ENCODE measurements at regions not wholly inside any gene's neighbourhood (a gene's known extent, or its start where the extent isn't known, plus 50 kb on each side); places are given as distances from the start of the nearest gene placed in this dataset.

DNA sequence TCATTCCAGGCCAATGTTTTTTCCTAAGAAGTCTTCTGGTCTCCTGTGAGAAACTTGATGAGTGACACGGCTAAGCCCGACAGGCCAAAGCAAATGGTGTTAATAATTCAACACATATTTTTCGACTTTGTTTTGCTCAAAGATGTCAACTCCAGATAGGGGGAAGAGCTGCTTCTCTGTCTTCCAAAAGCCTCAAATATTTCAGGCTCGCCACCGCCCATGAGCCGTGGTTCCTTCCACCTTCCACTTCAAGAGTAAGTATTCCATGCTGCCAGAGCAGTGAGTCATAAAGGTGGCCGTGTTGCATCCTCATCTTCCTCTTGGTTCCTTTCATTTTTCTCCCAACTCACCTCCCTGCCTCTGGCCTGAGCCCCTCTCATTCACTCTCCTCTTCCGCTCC lies 272.6 kb downstream of the EFNB2 start:
- H3K4me3 ChIP-seq (ENCODE audit: low read length): no peak overlapping the region
- TF ChIP-seq, protein P1, sequence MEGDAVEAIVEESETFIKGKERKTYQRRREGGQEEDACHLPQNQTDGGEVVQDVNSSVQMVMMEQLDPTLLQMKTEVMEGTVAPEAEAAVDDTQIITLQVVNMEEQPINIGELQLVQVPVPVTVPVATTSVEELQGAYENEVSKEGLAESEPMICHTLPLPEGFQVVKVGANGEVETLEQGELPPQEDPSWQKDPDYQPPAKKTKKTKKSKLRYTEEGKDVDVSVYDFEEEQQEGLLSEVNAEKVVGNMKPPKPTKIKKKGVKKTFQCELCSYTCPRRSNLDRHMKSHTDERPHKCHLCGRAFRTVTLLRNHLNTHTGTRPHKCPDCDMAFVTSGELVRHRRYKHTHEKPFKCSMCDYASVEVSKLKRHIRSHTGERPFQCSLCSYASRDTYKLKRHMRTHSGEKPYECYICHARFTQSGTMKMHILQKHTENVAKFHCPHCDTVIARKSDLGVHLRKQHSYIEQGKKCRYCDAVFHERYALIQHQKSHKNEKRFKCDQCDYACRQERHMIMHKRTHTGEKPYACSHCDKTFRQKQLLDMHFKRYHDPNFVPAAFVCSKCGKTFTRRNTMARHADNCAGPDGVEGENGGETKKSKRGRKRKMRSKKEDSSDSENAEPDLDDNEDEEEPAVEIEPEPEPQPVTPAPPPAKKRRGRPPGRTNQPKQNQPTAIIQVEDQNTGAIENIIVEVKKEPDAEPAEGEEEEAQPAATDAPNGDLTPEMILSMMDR (conservative IDR thresholded peaks at IDR 0.05; ENCODE audit: low read depth, low read length): no peak

DNA sequence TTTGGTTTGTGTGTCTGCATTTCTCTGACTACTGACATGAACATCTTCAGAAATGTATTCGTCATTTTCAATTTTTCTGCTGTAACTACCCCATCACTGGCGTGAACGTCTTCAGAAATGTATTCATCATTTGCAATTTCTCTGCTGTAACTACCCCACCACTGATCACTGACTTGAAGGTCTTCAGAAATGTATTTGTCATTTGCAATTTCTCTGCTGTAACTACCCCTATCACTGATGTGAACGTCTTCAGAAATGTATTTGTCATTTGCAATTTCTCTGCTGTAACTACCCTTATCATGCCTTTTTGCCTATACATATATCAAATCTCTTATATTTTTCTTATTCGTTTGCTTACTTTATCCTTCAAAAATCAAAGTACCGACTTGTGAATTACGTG lies 274.0 kb downstream of the EFNB2 start:
- TF ChIP-seq, protein P1 (conservative IDR thresholded peaks at IDR 0.05; ENCODE audit: low read depth, low read length): no peak
- H3K4me3 ChIP-seq (ENCODE audit: low read length): no peak overlapping the region
- DNase-seq (ENCODE audit: low read depth): no peak

More for the DNA sequence above, 272.6 kb downstream of the EFNB2 start:
- DNase-seq (ENCODE audit: low read depth): no peak

DNA sequence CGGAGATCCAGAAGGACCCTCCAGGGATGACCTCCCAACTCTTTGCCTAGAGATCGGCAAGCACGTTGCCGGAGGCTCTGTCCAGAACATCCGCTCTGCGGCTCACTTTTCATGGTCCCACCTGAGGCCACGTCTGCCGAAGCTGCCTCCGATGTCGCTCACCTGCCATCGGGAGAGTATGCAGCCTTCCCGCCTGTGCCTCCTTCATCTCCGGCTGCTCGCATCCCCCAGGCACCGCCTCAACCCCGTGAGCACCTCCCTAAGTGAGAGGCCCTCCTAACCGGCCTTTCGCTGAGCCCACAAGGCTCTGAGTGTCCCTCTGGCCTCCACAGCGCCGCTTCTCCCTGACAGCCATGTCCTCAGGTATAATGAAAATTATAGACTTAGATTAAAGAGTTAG lies 275.1 kb downstream of the EFNB2 start:
- no peak overlapping the region for H3K4me3 ChIP-seq (ENCODE audit: low read length)
- TF ChIP-seq, protein P1 (conservative IDR thresholded peaks at IDR 0.05; ENCODE audit: low read depth, low read length): no peak
- DNase-seq (ENCODE audit: low read depth): no peak

DNA sequence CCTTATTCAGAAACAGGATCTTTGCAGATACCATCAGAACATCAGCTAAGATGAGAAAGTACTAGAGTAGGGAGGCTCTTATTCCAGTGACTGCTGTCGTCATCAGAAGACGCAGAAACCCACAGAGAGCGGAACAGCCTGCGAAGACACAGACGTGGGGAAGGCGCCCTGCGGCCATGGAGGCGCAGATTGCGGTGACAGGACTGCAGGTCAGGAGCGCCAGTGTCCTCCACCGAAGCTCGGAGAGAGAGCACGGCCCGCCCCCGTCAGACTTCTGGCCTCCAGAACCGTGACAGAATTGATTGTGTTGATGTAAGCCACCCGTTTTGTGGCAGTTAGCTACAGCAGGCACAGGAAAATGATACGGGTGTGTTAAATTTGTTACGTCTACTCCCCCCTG lies 275.5 kb downstream of the EFNB2 start:
- no peak for DNase-seq (ENCODE audit: low read depth)
- TF ChIP-seq, protein P1 (conservative IDR thresholded peaks at IDR 0.05; ENCODE audit: low read depth, low read length): no peak
- no peak overlapping the region for H3K4me3 ChIP-seq (ENCODE audit: low read length)

DNA sequence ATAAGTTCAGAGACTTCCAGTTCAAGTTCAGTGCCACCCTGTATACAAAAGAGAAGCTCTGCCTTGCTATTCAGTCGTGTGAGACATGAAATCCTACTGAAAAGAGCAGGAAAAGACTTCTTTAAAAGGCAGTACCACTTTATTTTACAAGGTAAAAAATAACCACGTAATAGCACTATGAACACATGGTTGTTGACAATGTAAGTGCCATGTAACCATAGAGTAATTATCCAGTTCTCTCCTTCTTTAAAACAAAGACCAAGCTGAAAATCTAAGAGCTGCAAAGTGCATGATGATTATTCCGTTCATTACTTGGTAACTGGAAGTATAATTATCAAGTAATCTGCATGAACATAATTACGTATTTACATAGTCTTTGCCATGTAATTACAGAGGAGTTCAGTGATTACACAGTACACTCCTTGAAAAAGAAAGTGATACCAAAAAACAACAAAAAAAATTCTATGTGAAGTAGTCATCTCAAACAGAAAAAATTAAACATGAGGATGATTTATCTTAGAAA lies 288.7 kb downstream of the EFNB2 start:
- TF ChIP-seq, protein P1 (conservative IDR thresholded peaks at IDR 0.05; ENCODE audit: low read depth, low read length): no peak

DNA sequence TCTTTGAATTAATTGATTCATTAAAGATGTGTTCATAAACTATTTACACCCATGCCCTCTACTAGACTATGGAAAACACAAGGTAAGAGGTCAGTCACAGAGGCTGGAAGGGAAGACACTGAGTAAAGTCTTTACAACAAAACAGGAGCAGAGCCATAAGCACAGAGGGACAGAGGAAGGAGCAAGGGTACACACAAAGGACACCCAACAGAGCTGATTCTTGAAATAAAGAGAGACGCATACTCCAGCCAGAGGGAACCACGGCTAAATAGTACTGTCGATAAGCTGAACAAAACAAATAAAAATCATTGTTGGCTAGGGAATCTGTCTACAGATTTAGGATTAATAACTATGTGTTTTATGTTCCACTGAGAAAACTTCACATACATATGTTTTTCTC lies 289.2 kb downstream of the EFNB2 start:
- no peak for DNase-seq (ENCODE audit: low read depth)
- TF ChIP-seq, protein P1 (conservative IDR thresholded peaks at IDR 0.05; ENCODE audit: low read depth, low read length): no peak
- H3K4me3 ChIP-seq (ENCODE audit: low read length): no peak overlapping the region

More for the DNA sequence above, 288.7 kb downstream of the EFNB2 start:
- DNase-seq (ENCODE audit: low read depth): no peak
- H3K4me3 ChIP-seq (ENCODE audit: low read length): no peak overlapping the region

DNA sequence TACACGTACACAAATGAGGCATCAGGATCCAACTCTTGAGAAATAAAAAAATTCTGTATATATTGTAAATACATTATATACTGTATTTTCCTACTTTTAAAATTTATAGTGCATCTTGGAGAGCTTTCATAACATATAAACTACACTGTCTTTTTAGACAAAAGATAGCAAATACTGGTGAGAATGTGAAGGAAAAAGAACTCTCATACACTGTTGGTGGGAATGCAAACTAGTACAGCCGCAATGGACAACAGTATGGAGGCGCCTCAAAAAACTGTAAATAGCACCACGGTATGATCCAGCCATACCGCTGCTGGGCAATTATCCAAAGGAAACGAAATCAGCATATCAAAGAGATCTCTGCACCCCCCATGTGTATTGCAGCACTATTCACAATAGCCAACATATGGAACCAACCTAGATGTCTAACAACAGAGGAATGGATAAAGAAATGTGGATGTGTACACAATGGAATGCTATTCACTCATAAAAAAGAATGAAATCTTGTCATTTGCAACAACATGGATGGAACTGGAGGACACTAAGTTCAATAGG lies 292.4 kb downstream of the EFNB2 start:
- H3K4me3 ChIP-seq (ENCODE audit: low read length): no peak overlapping the region
- TF ChIP-seq, protein P1 (conservative IDR thresholded peaks at IDR 0.05; ENCODE audit: low read depth, low read length): no peak
- no peak for DNase-seq (ENCODE audit: low read depth)

Data from retinal pigment epithelial cell (primary cell).